Upper lobe of left lung (tissue), 6 donors: ENCODE measurements at regions not wholly inside any gene's neighbourhood (a gene's known extent, or its start where the extent isn't known, plus 50 kb on each side); places are given as distances from the start of the nearest gene placed in this dataset.
"Not testable (repeated sequence)": the region's sequence is repeated elsewhere in the genome, so short reads cannot be mapped to it uniquely, and the experiment has no call there.

Experiments used
- ATAC-seq, 2 donors: fragments of 200-7000 bp; cut with Tn5 transposase; one replicate each; pipeline ENCODE4 v1.9.1; 2022; ENCODE audit warnings: mild to moderate bottlenecking in 2 of 2, moderate library complexity in 2 of 2; ENCODE audit not compliant: low FRiP score in 2 of 2
- DNase-seq, 2 donors: peaks; one replicate each; pipeline ENCODE4 v3.0.0-alpha.2; 2019 to 2020
- H3K27ac ChIP-seq, 4 donors: fragments of 200-600 bp; sonication (generic); one replicate each; pipeline ENCODE4 v1.5.1; 2016 to 2019
- H3K27me3 ChIP-seq, 4 donors: fragments of 200-600 bp; sonication (generic); one replicate each; pipeline ENCODE4 v1.5.1; 2017 to 2019
- H3K36me3 ChIP-seq, 4 donors: fragments of 200-600 bp; sonication (generic); one replicate each; pipeline ENCODE4 v1.5.1; 2016 to 2019
- H3K4me1 ChIP-seq, 4 donors: fragments of 200-600 bp; sonication (generic); one replicate each; pipeline ENCODE4 v1.5.1; 2018 to 2019
- H3K4me3 ChIP-seq, 4 donors: fragments of 200-600 bp; sonication (generic); one replicate each; pipeline ENCODE4 v1.5.1; 2017 to 2019; ENCODE audit warnings: mild to moderate bottlenecking in 2 of 4, moderate library complexity in 1 of 4
- H3K9me3 ChIP-seq, 4 donors: fragments of 200-600 bp; sonication (generic); one replicate each; pipeline ENCODE4 v1.5.1; 2018 to 2019
- EP300 ChIP-seq, 4 donors: sonication (generic); formaldehyde crosslinking; IDR thresholded peaks; one replicate each; pipeline ENCODE4 v1.5.1; 2017; ENCODE audit warnings: antibody characterized with exemption in 4 of 4, control low read depth in 2 of 4
- POLR2A ChIP-seq, 4 donors: fragments of 450-650 bp; IDR thresholded peaks; one replicate each; pipeline ENCODE4 v1.5.1; 2016 to 2017; ENCODE audit warnings: antibody characterized with exemption in 4 of 4, mild to moderate bottlenecking in 2 of 4
- POLR2AphosphoS5 ChIP-seq, 2 donors: sonication (generic); formaldehyde crosslinking; IDR thresholded peaks; one replicate each; pipeline ENCODE4 v1.5.1; 2017; ENCODE audit warnings: antibody characterized with exemption in 2 of 2
- WGBS, 2 donors: methylation state at CpG; one replicate each; pipeline ENCODE4 v1.1.5; 2017 to 2018; 5-methylcytosine and 5-hydroxymethylcytosine counted together
- TF ChIP-seq, protein P1 (sequence below), 6 experiments: fragments of 450-650 bp in 4 of 6; fragments of 200-600 bp in 2 of 6; sonication (generic) in 2 of 6; IDR thresholded peaks; one replicate each; pipeline ENCODE4 v1.5.1; 2016 to 2019; ENCODE audit warnings: antibody characterized with exemption in 6 of 6
- donor health status: DM: no; HTN: no; CAD: no; lungs with moderate emphysema.
- donor health status: DM: no; HTN: yes; CAD: no; lungs with severe emphysema.

DNA sequence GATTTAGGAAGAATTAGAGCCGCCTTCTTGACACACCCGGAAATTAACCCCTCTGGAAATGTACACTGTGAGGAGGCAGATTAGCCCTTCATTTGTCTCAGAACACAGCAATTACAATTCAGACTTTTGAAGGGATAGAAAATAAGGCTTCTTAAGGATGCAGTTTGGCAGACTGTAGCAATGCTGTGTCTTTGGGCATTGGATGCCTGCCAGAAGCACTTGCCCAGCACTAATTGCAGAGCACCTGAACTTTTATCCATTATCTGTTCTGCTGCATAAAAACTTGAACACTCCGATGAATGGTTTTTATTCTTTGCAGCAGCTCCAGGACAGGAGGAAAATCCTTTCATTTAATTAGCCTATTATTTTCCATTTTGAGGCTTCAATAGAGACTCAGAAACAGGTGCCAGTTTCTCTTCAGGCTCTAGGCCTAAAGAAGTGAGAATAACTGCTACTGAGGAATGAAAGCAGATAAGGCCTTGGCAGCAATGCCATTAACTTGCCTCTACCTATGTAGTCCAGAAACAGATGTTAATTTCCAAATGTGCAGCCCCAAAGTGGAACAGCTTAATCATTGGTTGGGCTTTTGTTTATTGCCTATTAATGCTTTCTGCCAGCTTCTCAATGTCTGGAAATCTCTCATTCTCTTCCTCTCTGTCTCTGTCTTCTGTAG, 418.5 kb downstream of the NSUN3 start:
- Histone ChIP-seq H3K9me3 (peaks cover 0 to 9% (median 2%) of the 10 kb centered on the region in 4 donors), H3K4me1 (no peaks in the 10 kb centered on the region), H3K27me3 (no peaks in the 10 kb centered on the region), H3K27ac (no peak overlapping the region), H3K36me3 (no peaks in the 10 kb centered on the region), H3K4me3 (no peak overlapping the region)
- DNase-seq: no peak
- no peak for ATAC-seq
- TF ChIP-seq POLR2AphosphoS5 (IDR thresholded peaks at IDR 0.05): no peak
- no peak for TF ChIP-seq POLR2A (IDR thresholded peaks at IDR 0.05)
- TF ChIP-seq EP300 (IDR thresholded peaks at IDR 0.05): no peak
- TF ChIP-seq, protein P1, sequence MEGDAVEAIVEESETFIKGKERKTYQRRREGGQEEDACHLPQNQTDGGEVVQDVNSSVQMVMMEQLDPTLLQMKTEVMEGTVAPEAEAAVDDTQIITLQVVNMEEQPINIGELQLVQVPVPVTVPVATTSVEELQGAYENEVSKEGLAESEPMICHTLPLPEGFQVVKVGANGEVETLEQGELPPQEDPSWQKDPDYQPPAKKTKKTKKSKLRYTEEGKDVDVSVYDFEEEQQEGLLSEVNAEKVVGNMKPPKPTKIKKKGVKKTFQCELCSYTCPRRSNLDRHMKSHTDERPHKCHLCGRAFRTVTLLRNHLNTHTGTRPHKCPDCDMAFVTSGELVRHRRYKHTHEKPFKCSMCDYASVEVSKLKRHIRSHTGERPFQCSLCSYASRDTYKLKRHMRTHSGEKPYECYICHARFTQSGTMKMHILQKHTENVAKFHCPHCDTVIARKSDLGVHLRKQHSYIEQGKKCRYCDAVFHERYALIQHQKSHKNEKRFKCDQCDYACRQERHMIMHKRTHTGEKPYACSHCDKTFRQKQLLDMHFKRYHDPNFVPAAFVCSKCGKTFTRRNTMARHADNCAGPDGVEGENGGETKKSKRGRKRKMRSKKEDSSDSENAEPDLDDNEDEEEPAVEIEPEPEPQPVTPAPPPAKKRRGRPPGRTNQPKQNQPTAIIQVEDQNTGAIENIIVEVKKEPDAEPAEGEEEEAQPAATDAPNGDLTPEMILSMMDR (IDR thresholded peaks at IDR 0.05): no peak
- WGBS, 2 donors: 85 to 95% methylated on average over 3 of the region's 3 CpGs

DNA sequence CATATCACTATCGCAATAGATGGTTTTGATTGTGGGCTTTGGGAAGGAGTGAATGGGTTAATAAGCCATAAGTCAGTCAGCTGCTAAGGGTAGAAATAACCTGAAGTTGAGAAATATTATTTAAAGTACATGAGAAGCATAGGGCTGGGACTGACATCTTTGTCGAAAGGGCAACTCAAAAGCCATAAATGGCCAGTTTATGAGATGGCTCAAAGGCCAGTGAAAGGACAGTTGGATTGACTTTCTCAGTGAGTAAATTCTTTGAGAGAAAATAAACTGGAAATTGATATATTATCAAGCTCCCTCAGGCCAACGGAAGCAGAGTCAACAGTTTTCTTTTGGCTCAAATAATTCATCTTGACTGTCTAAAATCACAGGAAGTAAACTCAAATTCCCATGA, 419.8 kb downstream of the NSUN3 start:
- ATAC-seq (no peak), DNase-seq (no peak)
- H3K9me3 ChIP-seq: no peaks in the 10 kb centered on the region
- H3K27me3 ChIP-seq: no peaks in the 10 kb centered on the region
- H3K4me1 ChIP-seq: no peaks in the 10 kb centered on the region
- 74 to 75% methylated on average over 3 of the region's 3 CpGs for WGBS, 2 donors
- no peak overlapping the region for H3K4me3 ChIP-seq
- no peaks in the 10 kb centered on the region for H3K36me3 ChIP-seq
- TF ChIP-seq POLR2AphosphoS5 (IDR thresholded peaks at IDR 0.05) (no peak), POLR2A (IDR thresholded peaks at IDR 0.05) (no peak), EP300 (IDR thresholded peaks at IDR 0.05) (no peak)
- TF ChIP-seq, protein P1 (IDR thresholded peaks at IDR 0.05): no peak
- H3K27ac ChIP-seq: no peak overlapping the region

DNA sequence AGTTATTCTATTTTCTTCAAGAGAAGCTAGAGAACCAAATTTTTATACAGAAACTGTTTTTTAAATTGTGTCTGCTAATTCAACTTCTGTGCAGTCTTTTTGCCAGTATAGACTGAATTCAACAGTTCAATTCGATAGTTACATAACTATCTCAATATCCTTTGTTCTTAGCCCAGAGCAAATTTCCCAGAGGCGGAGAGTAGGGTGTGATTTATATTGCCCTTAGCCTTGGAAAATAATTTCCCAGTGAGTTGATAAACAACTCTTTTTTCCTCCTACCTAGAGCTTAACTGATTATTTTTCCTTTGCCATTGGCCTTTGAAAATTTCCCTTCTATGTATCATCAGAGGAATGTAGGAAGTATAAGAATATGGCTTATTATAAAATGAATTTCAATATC, 420.5 kb downstream of the NSUN3 start:
- no peaks in the 10 kb centered on the region for H3K36me3 ChIP-seq
- ATAC-seq (no peak), DNase-seq (no peak)
- no peak for TF ChIP-seq POLR2AphosphoS5 (IDR thresholded peaks at IDR 0.05)
- no peak for TF ChIP-seq POLR2A (IDR thresholded peaks at IDR 0.05)
- TF ChIP-seq, protein P1 (IDR thresholded peaks at IDR 0.05): no peak
- TF ChIP-seq EP300 (IDR thresholded peaks at IDR 0.05): no peak
- no peaks in the 10 kb centered on the region for H3K9me3 ChIP-seq
- no peaks in the 10 kb centered on the region for H3K4me1 ChIP-seq
- H3K27me3 ChIP-seq: no peaks in the 10 kb centered on the region
- H3K27ac ChIP-seq: no peak overlapping the region
- WGBS, 2 donors: 78 to 79% methylated on average over 2 of the region's 2 CpGs
- no peak overlapping the region for H3K4me3 ChIP-seq

DNA sequence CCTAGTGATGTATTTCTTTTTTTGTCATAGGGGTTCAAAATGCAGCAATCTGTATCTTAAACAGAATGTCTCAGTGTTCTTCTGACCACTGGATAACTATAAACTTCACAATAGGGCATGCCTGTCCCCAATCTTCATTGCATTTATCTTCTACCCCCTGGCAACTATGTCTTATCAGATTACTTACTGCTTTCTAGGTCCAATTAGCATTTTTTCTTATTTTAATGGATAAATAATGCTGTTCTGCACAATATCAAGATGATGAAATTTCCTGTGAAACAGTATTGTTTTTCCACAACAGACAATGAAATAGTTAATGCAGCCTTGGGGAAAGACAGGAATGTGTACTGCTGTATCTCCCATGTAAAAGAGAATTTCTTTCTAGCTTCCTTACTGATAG, 432.1 kb downstream of the NSUN3 start:
- H3K27me3 ChIP-seq: no peaks in the 10 kb centered on the region
- ATAC-seq (no peak), DNase-seq (no peak)
- H3K4me3 ChIP-seq: no peak overlapping the region
- no peaks in the 10 kb centered on the region for H3K4me1 ChIP-seq
- H3K36me3 ChIP-seq: no peaks in the 10 kb centered on the region
- H3K27ac ChIP-seq: no peak overlapping the region
- TF ChIP-seq POLR2AphosphoS5 (IDR thresholded peaks at IDR 0.05): no peak
- TF ChIP-seq, protein P1 (IDR thresholded peaks at IDR 0.05): no peak
- no peak for TF ChIP-seq POLR2A (IDR thresholded peaks at IDR 0.05)
- no peak for TF ChIP-seq EP300 (IDR thresholded peaks at IDR 0.05)
- no peaks in the 10 kb centered on the region for H3K9me3 ChIP-seq

DNA sequence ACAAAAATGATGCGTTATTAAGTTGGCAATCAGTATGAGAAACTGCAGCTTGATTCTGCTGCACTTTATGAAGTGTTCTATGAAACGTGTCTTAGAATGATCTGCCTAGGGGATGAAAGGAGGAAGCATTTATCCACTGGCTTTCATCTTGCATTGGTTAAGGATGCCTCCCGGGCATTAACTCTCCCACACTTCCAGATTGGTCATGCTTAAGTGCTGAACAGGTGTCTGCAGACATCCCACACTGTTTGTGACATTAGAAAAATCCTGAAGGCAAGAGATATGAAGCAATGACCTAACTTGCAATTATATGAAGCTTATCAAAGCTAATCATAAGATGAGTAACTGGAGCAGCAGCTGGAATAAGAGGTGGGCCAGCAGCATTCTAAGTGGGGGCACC, 437.3 kb downstream of the NSUN3 start:
- no peak for ATAC-seq
- H3K4me1 ChIP-seq: no peaks in the 10 kb centered on the region
- H3K9me3 ChIP-seq: peaks cover 0 to 8% (median 0%) of the 10 kb centered on the region in 4 donors
- DNase-seq: no peak
- H3K27ac ChIP-seq: no peak overlapping the region
- H3K36me3 ChIP-seq: no peaks in the 10 kb centered on the region
- TF ChIP-seq POLR2A (IDR thresholded peaks at IDR 0.05) (no peak), EP300 (IDR thresholded peaks at IDR 0.05) (no peak), POLR2AphosphoS5 (IDR thresholded peaks at IDR 0.05) (no peak)
- TF ChIP-seq, protein P1 (IDR thresholded peaks at IDR 0.05): no peak
- 56 to 64% methylated on average over 3 of the region's 3 CpGs for WGBS, 2 donors
- H3K27me3 ChIP-seq: no peaks in the 10 kb centered on the region
- H3K4me3 ChIP-seq: no peak overlapping the region

DNA sequence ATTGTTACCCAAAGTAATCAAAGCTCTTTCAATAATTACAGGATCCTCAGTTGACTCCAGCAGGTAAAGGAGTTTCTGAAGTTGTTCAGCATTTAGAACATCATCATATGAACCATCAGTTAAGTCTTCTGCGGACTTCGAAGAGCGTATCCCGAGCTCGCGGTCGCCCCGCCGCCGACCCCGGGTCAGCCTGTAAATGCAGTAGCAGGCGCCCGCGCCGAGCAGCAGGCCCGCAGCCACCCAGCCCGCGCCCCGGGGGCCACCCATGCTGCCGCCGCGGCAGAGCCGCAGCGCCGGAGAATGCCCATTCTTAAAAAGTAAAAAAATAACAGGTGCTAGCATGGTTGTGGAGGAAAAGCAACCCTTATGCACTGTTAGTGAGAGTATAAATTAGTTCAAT, 444.5 kb downstream of the NSUN3 start:
- WGBS, 2 donors: 97 to 100% methylated on average over 14 to 25 of the region's 25 CpGs
- not testable (repeated sequence) for ATAC-seq, H3K9me3 ChIP-seq, H3K36me3 ChIP-seq, H3K4me1 ChIP-seq, H3K27me3 ChIP-seq, H3K4me3 ChIP-seq, H3K27ac ChIP-seq
- DNase-seq: peak in 1 of 2 donors; percentile 71
